GM23338 (cell line): ENCODE measurements at regions not wholly inside any gene's neighbourhood (a gene's known extent, or its start where the extent isn't known, plus 50 kb on each side); places are given as distances from the start of the nearest gene placed in this dataset.

Experiments used
- CREB1 ChIP-seq: fragments of 250-450 bp; sonication (Bioruptor Pico); IDR thresholded peaks from 2 replicates; pipeline ENCODE4 v1.5.0; 2020; ENCODE audit warnings: low read depth, mild to moderate bottlenecking, moderate library complexity
- EZH2 ChIP-seq: fragments of 200-600 bp; sonication (generic); IDR thresholded peaks from one replicate; pipeline ENCODE4 v1.8.0; 2017; ENCODE audit warnings: antibody characterized with exemption, mild to moderate bottlenecking, low read depth; ENCODE audit not compliant: unreplicated experiment
- EZH2phosphoT487 ChIP-seq: fragments of 200-600 bp; sonication (generic); IDR thresholded peaks from one replicate; pipeline ENCODE4 v1.8.1; 2018; ENCODE audit warnings: antibody characterized with exemption; ENCODE audit not compliant: unreplicated experiment
- JUNB ChIP-seq: IDR thresholded peaks from one replicate; pipeline ENCODE4 v1.6.1; 2016; ENCODE audit warnings: antibody characterized with exemption; ENCODE audit not compliant: unreplicated experiment
- NANOG ChIP-seq: IDR thresholded peaks from 2 replicates; pipeline ENCODE4 v1.6.1; 2016; ENCODE audit warnings: antibody characterized with exemption, borderline replicate concordance
- POLR2AphosphoS5 ChIP-seq: IDR thresholded peaks from 2 replicates; pipeline ENCODE4 v1.6.1; 2016; ENCODE audit warnings: antibody characterized with exemption, low read depth
- STAT1 ChIP-seq: IDR thresholded peaks from one replicate; pipeline ENCODE4 v1.6.1; 2016; ENCODE audit warnings: antibody characterized with exemption; ENCODE audit not compliant: unreplicated experiment
- ZNF114 ChIP-seq: fragments of 250-450 bp; sonication (Bioruptor Pico); IDR thresholded peaks from 2 replicates; pipeline ENCODE4 v1.5.0; 2020; ENCODE audit warnings: mild to moderate bottlenecking, moderate library complexity
- ZNF331 ChIP-seq: fragments of 250-450 bp; sonication (Bioruptor Pico); IDR thresholded peaks from 2 replicates; pipeline ENCODE4 v1.5.0; 2020; ENCODE audit warnings: low read depth, mild to moderate bottlenecking, moderate library complexity
- TF ChIP-seq, protein P1 (sequence below), 2 experiments: fragments of 200-600 bp in 1 of 2; sonication (generic) in 1 of 2; conservative IDR thresholded peaks; 2 replicates each; pipeline versions ENCODE4 v1.5.1 to v1.6.1; 2016 to 2017; ENCODE audit warnings: antibody characterized with exemption in 2 of 2, low read depth in 2 of 2, mild to moderate bottlenecking in 2 of 2, moderate library complexity in 1 of 2
- TF ChIP-seq, protein P2 (sequence below): IDR thresholded peaks from one replicate; pipeline ENCODE4 v1.6.1; 2018; ENCODE audit warnings: antibody characterized with exemption; ENCODE audit not compliant: unreplicated experiment
- TF ChIP-seq, protein P3 (sequence below): fragments of 250-450 bp; sonication (Bioruptor Pico); IDR thresholded peaks from 2 replicates; pipeline ENCODE4 v1.5.0; 2020; ENCODE audit warnings: mild to moderate bottlenecking, moderate library complexity
- TF ChIP-seq, protein P4 (sequence below): IDR thresholded peaks from 2 replicates; pipeline ENCODE4 v1.6.1; 2016; ENCODE audit warnings: antibody characterized with exemption

DNA sequence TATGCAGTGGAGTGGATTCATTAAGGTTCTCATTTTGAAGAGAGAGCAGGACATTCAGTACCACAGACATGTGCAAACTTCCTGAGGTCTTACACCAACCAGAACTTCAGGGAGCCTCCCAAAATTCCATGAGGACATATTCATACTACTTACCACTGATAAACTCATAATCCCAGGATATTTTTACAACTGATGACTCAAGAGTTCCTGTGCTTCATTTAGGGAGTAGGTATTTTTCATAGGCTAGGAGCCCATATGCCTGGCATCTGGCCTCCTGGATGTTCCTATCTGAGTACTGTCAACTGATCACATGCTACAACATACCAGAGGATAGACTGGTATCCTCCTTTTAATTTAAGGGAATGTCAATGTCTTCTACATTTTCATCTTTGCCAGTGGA is 578.0 kb downstream of the EFNA5 start:
- TF ChIP-seq, protein P1, sequence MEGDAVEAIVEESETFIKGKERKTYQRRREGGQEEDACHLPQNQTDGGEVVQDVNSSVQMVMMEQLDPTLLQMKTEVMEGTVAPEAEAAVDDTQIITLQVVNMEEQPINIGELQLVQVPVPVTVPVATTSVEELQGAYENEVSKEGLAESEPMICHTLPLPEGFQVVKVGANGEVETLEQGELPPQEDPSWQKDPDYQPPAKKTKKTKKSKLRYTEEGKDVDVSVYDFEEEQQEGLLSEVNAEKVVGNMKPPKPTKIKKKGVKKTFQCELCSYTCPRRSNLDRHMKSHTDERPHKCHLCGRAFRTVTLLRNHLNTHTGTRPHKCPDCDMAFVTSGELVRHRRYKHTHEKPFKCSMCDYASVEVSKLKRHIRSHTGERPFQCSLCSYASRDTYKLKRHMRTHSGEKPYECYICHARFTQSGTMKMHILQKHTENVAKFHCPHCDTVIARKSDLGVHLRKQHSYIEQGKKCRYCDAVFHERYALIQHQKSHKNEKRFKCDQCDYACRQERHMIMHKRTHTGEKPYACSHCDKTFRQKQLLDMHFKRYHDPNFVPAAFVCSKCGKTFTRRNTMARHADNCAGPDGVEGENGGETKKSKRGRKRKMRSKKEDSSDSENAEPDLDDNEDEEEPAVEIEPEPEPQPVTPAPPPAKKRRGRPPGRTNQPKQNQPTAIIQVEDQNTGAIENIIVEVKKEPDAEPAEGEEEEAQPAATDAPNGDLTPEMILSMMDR (conservative IDR thresholded peaks at IDR 0.05; ENCODE audit: low read depth in 2 of 2): no peak
- TF ChIP-seq EZH2: no peak
- TF ChIP-seq, protein P2, sequence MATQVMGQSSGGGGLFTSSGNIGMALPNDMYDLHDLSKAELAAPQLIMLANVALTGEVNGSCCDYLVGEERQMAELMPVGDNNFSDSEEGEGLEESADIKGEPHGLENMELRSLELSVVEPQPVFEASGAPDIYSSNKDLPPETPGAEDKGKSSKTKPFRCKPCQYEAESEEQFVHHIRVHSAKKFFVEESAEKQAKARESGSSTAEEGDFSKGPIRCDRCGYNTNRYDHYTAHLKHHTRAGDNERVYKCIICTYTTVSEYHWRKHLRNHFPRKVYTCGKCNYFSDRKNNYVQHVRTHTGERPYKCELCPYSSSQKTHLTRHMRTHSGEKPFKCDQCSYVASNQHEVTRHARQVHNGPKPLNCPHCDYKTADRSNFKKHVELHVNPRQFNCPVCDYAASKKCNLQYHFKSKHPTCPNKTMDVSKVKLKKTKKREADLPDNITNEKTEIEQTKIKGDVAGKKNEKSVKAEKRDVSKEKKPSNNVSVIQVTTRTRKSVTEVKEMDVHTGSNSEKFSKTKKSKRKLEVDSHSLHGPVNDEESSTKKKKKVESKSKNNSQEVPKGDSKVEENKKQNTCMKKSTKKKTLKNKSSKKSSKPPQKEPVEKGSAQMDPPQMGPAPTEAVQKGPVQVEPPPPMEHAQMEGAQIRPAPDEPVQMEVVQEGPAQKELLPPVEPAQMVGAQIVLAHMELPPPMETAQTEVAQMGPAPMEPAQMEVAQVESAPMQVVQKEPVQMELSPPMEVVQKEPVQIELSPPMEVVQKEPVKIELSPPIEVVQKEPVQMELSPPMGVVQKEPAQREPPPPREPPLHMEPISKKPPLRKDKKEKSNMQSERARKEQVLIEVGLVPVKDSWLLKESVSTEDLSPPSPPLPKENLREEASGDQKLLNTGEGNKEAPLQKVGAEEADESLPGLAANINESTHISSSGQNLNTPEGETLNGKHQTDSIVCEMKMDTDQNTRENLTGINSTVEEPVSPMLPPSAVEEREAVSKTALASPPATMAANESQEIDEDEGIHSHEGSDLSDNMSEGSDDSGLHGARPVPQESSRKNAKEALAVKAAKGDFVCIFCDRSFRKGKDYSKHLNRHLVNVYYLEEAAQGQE: no peak
- TF ChIP-seq EZH2phosphoT487: no peak
- no peak for TF ChIP-seq JUNB
- TF ChIP-seq, protein P3, sequence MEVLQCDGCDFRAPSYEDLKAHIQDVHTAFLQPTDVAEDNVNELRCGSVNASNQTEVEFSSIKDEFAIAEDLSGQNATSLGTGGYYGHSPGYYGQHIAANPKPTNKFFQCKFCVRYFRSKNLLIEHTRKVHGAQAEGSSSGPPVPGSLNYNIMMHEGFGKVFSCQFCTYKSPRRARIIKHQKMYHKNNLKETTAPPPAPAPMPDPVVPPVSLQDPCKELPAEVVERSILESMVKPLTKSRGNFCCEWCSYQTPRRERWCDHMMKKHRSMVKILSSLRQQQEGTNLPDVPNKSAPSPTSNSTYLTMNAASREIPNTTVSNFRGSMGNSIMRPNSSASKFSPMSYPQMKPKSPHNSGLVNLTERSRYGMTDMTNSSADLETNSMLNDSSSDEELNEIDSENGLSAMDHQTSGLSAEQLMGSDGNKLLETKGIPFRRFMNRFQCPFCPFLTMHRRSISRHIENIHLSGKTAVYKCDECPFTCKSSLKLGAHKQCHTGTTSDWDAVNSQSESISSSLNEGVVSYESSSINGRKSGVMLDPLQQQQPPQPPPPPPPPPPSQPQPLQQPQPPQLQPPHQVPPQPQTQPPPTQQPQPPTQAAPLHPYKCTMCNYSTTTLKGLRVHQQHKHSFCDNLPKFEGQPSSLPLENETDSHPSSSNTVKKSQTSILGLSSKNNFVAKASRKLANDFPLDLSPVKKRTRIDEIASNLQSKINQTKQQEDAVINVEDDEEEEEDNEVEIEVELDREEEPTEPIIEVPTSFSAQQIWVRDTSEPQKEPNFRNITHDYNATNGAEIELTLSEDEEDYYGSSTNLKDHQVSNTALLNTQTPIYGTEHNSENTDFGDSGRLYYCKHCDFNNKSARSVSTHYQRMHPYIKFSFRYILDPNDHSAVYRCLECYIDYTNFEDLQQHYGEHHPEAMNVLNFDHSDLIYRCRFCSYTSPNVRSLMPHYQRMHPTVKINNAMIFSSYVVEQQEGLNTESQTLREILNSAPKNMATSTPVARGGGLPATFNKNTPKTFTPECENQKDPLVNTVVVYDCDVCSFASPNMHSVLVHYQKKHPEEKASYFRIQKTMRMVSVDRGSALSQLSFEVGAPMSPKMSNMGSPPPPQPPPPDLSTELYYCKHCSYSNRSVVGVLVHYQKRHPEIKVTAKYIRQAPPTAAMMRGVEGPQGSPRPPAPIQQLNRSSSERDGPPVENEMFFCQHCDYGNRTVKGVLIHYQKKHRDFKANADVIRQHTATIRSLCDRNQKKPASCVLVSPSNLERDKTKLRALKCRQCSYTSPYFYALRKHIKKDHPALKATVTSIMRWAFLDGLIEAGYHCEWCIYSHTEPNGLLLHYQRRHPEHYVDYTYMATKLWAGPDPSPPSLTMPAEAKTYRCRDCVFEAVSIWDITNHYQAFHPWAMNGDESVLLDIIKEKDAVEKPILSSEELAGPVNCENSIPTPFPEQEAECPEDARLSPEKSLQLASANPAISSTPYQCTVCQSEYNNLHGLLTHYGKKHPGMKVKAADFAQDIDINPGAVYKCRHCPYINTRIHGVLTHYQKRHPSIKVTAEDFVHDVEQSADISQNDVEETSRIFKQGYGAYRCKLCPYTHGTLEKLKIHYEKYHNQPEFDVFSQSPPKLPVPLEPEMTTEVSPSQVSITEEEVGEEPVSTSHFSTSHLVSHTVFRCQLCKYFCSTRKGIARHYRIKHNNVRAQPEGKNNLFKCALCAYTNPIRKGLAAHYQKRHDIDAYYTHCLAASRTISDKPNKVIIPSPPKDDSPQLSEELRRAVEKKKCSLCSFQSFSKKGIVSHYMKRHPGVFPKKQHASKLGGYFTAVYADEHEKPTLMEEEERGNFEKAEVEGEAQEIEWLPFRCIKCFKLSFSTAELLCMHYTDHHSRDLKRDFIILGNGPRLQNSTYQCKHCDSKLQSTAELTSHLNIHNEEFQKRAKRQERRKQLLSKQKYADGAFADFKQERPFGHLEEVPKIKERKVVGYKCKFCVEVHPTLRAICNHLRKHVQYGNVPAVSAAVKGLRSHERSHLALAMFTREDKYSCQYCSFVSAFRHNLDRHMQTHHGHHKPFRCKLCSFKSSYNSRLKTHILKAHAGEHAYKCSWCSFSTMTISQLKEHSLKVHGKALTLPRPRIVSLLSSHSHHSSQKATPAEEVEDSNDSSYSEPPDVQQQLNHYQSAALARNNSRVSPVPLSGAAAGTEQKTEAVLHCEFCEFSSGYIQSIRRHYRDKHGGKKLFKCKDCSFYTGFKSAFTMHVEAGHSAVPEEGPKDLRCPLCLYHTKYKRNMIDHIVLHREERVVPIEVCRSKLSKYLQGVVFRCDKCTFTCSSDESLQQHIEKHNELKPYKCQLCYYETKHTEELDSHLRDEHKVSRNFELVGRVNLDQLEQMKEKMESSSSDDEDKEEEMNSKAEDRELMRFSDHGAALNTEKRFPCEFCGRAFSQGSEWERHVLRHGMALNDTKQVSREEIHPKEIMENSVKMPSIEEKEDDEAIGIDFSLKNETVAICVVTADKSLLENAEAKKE (CRISPR knock-in tag): no peak
- TF ChIP-seq POLR2AphosphoS5: no peak
- TF ChIP-seq CREB1 (CRISPR knock-in tag): no peak
- TF ChIP-seq STAT1: no peak
- TF ChIP-seq, protein P4, sequence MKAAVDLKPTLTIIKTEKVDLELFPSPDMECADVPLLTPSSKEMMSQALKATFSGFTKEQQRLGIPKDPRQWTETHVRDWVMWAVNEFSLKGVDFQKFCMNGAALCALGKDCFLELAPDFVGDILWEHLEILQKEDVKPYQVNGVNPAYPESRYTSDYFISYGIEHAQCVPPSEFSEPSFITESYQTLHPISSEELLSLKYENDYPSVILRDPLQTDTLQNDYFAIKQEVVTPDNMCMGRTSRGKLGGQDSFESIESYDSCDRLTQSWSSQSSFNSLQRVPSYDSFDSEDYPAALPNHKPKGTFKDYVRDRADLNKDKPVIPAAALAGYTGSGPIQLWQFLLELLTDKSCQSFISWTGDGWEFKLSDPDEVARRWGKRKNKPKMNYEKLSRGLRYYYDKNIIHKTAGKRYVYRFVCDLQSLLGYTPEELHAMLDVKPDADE: no peak
- TF ChIP-seq NANOG: no peak
- no peak for TF ChIP-seq ZNF331
- no peak for TF ChIP-seq ZNF114 (CRISPR knock-in tag)
